ENCODE measurements at regions not wholly inside any gene's neighbourhood (a gene's known extent, or its start where the extent isn't known, plus 50 kb on each side); places are given as distances from the start of the nearest gene placed in this dataset.

DNA sequence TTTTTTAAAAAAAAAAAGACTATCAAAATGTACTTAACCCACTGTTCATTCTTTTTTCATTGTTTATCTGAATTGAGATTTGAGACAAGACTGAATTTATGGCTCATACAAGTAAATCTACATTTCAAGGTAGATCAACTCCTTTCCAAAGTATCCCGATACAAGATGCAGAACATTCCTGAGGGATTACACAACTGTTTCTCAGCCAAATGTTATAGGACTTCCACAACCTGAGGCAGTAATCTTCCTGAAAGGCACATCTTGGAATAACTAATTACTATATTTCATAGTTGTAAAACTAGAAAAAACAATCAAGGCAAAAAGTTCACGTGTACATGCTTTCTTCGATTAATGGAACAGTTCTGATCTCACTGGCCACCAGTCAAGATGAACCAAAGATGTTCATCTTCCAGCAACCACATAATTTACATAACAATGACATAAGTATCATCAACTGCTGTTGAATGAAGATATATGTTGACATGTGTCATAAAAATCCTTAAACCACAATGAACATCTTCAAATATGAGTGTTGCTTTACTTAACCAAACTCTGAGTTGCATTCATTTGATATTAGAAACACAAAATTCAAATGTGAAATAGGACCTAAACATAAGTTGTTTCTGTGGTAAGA is 225.2 kb upstream of the DKK2 start:
- Histone ChIP-seq H3K4me3 (no peak overlapping the region), H3K9me3 (no peaks in the 10 kb centered on the region), H3K4me1 (no peaks in the 10 kb centered on the region), H3K36me3 (no peaks in the 10 kb centered on the region), H3K27me3 (no peaks in the 10 kb centered on the region), H3K27ac (no peak overlapping the region)
- no peak for DNase-seq (ENCODE audit: low spot score)
- TF ChIP-seq, protein P1, sequence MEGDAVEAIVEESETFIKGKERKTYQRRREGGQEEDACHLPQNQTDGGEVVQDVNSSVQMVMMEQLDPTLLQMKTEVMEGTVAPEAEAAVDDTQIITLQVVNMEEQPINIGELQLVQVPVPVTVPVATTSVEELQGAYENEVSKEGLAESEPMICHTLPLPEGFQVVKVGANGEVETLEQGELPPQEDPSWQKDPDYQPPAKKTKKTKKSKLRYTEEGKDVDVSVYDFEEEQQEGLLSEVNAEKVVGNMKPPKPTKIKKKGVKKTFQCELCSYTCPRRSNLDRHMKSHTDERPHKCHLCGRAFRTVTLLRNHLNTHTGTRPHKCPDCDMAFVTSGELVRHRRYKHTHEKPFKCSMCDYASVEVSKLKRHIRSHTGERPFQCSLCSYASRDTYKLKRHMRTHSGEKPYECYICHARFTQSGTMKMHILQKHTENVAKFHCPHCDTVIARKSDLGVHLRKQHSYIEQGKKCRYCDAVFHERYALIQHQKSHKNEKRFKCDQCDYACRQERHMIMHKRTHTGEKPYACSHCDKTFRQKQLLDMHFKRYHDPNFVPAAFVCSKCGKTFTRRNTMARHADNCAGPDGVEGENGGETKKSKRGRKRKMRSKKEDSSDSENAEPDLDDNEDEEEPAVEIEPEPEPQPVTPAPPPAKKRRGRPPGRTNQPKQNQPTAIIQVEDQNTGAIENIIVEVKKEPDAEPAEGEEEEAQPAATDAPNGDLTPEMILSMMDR (IDR thresholded peaks at IDR 0.05) = no peak

GRCh38 chr4:107258359-107258758 is 222.2 kb upstream of the DKK2 start:
- H3K4me1 ChIP-seq = no peaks in the 10 kb centered on the region
- no peak overlapping the region for H3K4me3 ChIP-seq
- TF ChIP-seq, protein P1 (IDR thresholded peaks at IDR 0.05) = no peak
- no peaks in the 10 kb centered on the region for H3K27me3 ChIP-seq
- DNase-seq (ENCODE audit: low spot score) = no peak
- H3K36me3 ChIP-seq = no peaks in the 10 kb centered on the region
- no peak overlapping the region for H3K27ac ChIP-seq
- H3K9me3 ChIP-seq = no peaks in the 10 kb centered on the region

DNA sequence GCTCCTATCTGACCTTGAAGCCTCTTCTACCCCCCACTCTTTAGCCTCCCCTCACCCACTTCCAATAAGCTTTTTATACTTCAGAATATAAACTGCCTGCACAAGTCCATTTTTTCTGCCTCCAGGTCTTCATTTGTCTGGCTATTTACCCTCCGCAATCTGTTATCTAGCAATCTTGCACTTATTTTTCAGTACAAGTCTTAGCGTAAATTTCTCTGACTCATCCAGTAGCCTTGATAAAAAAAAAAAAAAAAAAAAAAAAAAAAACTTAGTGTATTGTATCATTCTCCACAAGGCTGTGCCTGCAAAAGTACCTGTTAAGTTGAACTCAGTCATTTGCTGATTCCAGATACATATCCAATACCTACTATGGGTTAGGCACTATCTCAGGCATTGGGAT is 219.5 kb upstream of the DKK2 start:
- Histone ChIP-seq H3K27me3 (no peaks in the 10 kb centered on the region), H3K4me1 (no peaks in the 10 kb centered on the region), H3K4me3 (no peak overlapping the region), H3K27ac (no peak overlapping the region), H3K9me3 (no peaks in the 10 kb centered on the region), H3K36me3 (no peaks in the 10 kb centered on the region)
- TF ChIP-seq, protein P1 (IDR thresholded peaks at IDR 0.05) = no peak
- DNase-seq (ENCODE audit: low spot score) = no peak

DNA sequence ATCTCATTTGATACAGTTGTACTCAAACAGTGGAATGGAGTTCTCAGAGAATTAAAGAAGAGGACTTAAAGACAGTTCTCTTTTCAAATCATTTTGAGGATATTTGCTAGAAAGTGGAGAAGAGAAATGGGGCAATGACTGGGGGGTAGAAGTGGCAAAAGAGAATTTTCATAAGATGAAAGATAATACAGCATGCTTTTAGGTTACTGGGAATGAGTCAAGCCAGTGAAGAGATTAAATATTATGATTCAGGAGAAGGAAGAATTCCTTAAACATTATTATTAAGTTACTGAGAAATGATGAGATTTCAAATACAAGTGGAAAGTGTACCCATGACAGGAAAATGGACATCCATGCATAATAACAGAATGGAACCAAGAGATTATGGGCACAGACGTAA is 219.0 kb upstream of the DKK2 start:
- Histone ChIP-seq H3K4me3 (no peak overlapping the region), H3K36me3 (no peaks in the 10 kb centered on the region), H3K9me3 (no peaks in the 10 kb centered on the region), H3K4me1 (no peaks in the 10 kb centered on the region), H3K27ac (no peak overlapping the region), H3K27me3 (no peaks in the 10 kb centered on the region)
- no peak for DNase-seq (ENCODE audit: low spot score)
- TF ChIP-seq, protein P1 (IDR thresholded peaks at IDR 0.05) = no peak

- DNase-seq (ENCODE audit: low spot score) = no peak
- H3K4me3 ChIP-seq = no peak overlapping the region
- no peaks in the 10 kb centered on the region for H3K9me3 ChIP-seq
- H3K27ac ChIP-seq = no peak overlapping the region
- H3K4me1 ChIP-seq = no peaks in the 10 kb centered on the region
- TF ChIP-seq, protein P1 (IDR thresholded peaks at IDR 0.05) = no peak
- H3K27me3 ChIP-seq = no peaks in the 10 kb centered on the region
- H3K36me3 ChIP-seq = no peaks in the 10 kb centered on the region
Observed at GRCh38 chr4:107253579-107254068, 217.5 kb upstream of the DKK2 start.

GRCh38 chr4:107253090-107253489 is 217.0 kb upstream of the DKK2 start:
- Histone ChIP-seq H3K9me3 (no peaks in the 10 kb centered on the region), H3K4me3 (no peak overlapping the region), H3K36me3 (no peaks in the 10 kb centered on the region), H3K4me1 (no peaks in the 10 kb centered on the region), H3K27me3 (no peaks in the 10 kb centered on the region), H3K27ac (no peak overlapping the region)
- no peak for DNase-seq (ENCODE audit: low spot score)
- TF ChIP-seq, protein P1 (IDR thresholded peaks at IDR 0.05) = no peak
